ENCODE measurements at regions not wholly inside any gene's neighbourhood (a gene's known extent, or its start where the extent isn't known, plus 50 kb on each side); places are given as distances from the start of the nearest gene placed in this dataset.
"Not testable (repeated sequence)": the region's sequence is repeated elsewhere in the genome, so short reads cannot be mapped to it uniquely, and the experiment has no call there.

GRCh38 chr7:66458991-66459390, 169.7 kb upstream of the KCTD7 start:
- DNase-seq (ENCODE audit: low read depth): not testable (repeated sequence)

GRCh38 chr7:66459783-66460413, 168.8 kb upstream of the KCTD7 start:
- not testable (repeated sequence) for DNase-seq (ENCODE audit: low read depth)

GRCh38 chr7:66460921-66461361, 167.7 kb upstream of the KCTD7 start:
- no peak for DNase-seq (ENCODE audit: low read depth)

DNA sequence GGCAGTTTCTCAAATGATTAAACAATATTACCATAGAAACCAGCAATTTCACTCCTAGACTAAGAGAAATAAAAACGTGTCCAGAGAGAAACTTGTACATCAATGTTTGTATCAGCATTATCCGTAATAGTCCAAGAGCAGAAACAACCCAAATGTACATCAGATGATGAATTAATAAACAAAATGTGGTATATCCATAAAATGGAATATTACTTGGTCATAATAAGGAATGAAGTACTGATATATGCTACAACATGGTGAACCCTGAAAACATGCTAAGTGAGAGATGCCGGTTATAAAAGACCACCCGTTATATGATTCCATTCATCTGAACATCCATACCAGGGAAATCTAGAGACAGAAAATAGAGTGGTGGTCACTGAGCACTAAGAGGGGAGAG, 167.3 kb upstream of the KCTD7 start:
- not testable (repeated sequence) for DNase-seq (ENCODE audit: low read depth)

DNA sequence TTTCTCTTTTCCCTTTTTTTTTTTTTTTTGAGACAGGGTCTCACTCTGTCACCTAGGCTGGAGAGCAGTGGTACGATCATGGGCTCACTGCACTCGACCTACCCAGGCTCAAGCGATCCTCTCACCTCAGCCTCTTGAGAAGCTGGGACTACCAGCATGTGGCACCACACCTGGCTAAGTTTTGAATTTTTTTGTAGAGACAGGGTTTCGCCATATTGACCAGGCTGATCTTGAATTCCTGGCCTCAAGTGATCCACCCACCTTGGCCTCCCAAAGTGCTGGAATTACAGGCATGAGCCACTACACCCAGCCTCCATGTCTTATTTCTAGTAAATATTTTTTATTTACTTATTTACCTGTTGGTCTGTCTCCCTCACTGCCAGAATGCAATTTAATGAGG, 165.8 kb upstream of the KCTD7 start:
- not testable (repeated sequence) for DNase-seq (ENCODE audit: low read depth)

GRCh38 chr7:66464059-66464458, 164.6 kb upstream of the KCTD7 start:
- DNase-seq (ENCODE audit: low read depth): no peak

- no peak for DNase-seq (ENCODE audit: low read depth)
Measured at GRCh38 chr7:66466081-66466600, 162.5 kb upstream of the KCTD7 start.

GRCh38 chr7:66467887-66468286, 160.8 kb upstream of the KCTD7 start:
- no peak for DNase-seq (ENCODE audit: low read depth)

- not testable (repeated sequence) for DNase-seq (ENCODE audit: low read depth)
Measured at GRCh38 chr7:66473064-66473463, 155.6 kb upstream of the KCTD7 start.

GRCh38 chr7:66474441-66474840, 154.2 kb upstream of the KCTD7 start:
- DNase-seq (ENCODE audit: low read depth): no peak

DNA sequence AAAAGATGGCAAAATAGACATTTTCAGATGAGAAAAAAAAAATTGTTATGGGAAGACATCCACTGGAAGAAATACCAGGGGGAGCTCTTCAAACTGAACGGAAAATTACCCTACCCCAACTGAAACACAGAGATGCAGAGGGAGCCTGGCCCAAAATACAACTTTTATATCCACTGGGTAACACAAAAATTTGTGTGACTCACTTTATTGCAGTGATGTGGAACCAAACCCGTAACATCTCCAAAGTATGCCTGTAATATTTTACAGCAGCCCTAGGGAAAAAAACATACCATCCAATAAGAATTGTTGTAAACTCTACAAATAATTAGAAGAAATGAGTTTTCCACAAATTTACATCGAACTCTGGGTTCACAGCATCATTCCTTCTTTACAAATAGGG, 152.6 kb upstream of the KCTD7 start:
- DNase-seq (ENCODE audit: low read depth): not testable (repeated sequence)

- not testable (repeated sequence) for DNase-seq (ENCODE audit: low read depth)
Measured at GRCh38 chr7:66477822-66478397, 150.8 kb upstream of the KCTD7 start.

- DNase-seq (ENCODE audit: low read depth): not testable (repeated sequence)
Measured at GRCh38 chr7:66481229-66481628, 147.5 kb upstream of the KCTD7 start.

- DNase-seq (ENCODE audit: low read depth): not testable (repeated sequence)
Measured at GRCh38 chr7:66489065-66489464, 139.6 kb upstream of the KCTD7 start.

DNA sequence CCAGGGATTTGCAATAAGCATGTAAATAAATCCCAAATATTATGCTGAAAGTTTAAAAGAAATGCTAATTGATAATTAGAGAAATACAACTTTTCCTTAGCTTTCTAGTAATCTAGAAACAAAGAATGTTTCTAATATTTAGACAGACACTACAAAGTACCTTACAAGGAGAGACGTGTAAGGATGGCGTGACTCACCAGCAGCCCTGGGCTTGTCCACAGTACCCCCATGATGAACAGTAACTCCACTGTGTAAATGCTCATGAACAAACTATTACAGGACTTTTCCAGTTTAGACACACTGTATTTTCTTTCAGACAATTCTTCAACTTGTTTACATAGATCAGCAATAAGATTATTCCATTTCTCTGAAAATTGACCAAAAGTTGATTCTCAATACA, 138.9 kb upstream of the KCTD7 start:
- DNase-seq (ENCODE audit: low read depth): not testable (repeated sequence)

GRCh38 chr7:66490979-66491378, 137.7 kb upstream of the KCTD7 start:
- not testable (repeated sequence) for DNase-seq (ENCODE audit: low read depth)

DNA sequence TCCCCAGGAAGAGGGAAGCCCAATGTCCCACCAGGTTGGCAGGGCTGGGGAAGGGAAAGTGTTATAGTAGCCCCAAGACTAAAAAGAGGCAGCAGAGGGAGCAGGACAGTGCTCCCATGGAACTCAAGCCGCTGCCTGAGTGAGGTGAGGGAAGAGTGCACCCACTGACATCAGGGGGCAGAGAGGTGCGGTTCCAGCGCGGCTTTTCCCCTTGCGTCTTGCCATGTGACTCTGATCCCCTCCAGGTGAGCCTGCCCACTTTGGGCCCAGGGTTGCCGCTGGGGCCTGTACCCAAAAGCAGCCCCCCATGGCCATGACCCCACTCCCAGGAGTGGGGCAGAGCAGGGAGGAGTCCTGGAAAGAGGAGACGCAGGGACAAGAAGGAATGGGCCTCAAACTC, 136.3 kb upstream of the KCTD7 start:
- not testable (repeated sequence) for DNase-seq (ENCODE audit: low read depth)

DNA sequence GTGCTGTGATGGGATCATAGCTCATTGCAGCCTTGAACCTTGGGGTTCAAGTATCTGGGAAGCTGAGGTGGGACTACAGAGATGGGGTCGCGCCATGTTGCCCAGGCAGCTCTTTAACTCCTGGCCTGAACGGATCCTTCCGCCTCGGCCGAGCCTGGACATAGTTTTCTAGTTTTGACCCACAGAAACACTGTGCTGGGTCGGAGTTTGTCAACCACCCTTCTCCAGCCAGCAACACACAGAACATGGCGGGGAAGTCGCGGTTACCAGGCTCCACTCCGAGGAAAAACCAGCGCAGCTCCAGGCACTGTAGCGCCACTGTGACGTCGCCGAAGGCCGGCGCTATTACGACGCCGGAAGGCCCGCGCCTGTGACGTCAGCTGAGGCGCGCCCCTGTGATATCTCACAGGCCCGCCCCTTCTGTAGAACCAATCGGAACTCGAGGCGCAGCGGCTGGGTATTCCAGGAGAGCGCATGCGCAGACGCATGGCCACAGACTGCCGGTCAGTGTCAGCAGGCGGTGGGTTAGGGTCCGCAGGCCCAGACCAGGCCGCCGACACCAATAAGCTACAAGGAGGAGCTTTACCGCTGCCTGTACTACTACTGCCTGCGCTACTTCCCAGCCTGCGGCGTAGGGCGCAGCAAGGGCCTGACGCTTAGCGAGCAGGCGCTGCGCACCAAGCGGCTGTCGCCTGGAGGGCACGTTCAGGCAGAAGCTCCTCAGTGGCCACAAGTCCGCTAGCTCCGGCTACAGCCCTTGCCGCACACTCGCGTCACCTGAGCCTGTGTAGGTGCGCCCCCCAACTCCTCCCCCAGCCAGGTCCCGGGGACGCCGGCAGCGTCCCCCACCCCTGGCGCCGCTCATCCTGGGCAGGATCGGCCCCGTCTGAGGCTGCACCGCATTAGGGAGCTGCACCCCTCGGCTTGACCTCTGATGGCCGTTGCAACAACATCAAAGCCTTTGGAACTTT, 135.2 kb upstream of the KCTD7 start:
- peak; percentile 92 for DNase-seq (ENCODE audit: low read depth)

GRCh38 chr7:66497346-66497745, 131.3 kb upstream of the KCTD7 start:
- no peak for DNase-seq (ENCODE audit: low read depth)

GRCh38 chr7:66500087-66500486, 128.6 kb upstream of the KCTD7 start:
- no peak for DNase-seq (ENCODE audit: low read depth)

- DNase-seq (ENCODE audit: low read depth): no peak
Measured at GRCh38 chr7:66502230-66503035, 126.2 kb upstream of the KCTD7 start.

GRCh38 chr7:66503036-66503370, 125.7 kb upstream of the KCTD7 start:
- no peak for DNase-seq (ENCODE audit: low read depth)
